AG09319 (cell line): ENCODE measurements at regions not wholly inside any gene's neighbourhood (a gene's known extent, or its start where the extent isn't known, plus 50 kb on each side); places are given as distances from the start of the nearest gene placed in this dataset.
"Not testable (repeated sequence)": the region's sequence is repeated elsewhere in the genome, so short reads cannot be mapped to it uniquely, and the experiment has no call there.

Experiments
- DNase-seq: peaks from one replicate; pipeline ENCODE4 v3.0.0-alpha.2; 2010; ENCODE audit warnings: low read depth; ENCODE audit errors: extremely low read depth
- TF ChIP-seq, protein P1 (sequence below): IDR thresholded peaks from 2 replicates; pipeline ENCODE4 v1.5.1; 2011; ENCODE audit warnings: low read depth, mild to moderate bottlenecking, inconsistent platforms, low read length, moderate library complexity

DNA sequence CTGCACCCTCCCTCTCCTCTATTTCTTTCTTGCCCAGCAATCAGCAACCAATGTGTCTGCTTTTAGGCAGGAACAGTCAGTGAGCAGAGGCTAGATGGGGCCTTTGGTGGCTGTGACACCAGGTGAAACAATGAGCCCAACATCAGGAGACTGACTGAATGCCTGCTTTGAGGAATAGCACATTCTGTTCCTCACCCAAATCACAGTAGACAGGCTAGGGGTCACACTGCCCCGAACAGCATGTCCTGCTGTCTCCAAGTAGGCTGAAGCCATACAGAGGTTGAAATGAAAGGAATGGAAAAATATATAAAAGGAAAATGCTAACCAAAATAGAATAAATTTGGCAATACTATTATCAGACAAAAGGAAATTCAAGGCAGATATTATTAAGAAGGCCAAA is 122.5 kb upstream of the GDNF start:
- no peak for DNase-seq
- TF ChIP-seq, protein P1, sequence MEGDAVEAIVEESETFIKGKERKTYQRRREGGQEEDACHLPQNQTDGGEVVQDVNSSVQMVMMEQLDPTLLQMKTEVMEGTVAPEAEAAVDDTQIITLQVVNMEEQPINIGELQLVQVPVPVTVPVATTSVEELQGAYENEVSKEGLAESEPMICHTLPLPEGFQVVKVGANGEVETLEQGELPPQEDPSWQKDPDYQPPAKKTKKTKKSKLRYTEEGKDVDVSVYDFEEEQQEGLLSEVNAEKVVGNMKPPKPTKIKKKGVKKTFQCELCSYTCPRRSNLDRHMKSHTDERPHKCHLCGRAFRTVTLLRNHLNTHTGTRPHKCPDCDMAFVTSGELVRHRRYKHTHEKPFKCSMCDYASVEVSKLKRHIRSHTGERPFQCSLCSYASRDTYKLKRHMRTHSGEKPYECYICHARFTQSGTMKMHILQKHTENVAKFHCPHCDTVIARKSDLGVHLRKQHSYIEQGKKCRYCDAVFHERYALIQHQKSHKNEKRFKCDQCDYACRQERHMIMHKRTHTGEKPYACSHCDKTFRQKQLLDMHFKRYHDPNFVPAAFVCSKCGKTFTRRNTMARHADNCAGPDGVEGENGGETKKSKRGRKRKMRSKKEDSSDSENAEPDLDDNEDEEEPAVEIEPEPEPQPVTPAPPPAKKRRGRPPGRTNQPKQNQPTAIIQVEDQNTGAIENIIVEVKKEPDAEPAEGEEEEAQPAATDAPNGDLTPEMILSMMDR, result no peak

DNA sequence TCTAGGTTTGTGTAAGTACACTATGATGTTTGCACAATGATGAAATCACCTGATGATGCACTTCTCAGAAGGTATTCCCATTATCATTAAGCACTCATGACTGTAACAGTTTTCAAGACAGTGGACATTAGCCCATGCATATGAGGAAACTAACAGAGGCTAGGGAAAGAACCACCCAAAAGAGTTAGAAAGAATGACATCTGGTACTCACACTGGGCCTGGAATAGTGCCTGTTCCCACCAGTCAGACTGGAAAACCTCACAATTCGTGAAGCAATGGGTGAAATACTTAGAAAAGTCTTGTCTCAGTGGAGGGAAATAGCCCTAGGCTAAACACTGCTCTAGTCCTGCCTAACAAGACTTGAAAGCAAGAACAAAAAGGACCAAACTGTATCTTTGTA is 117.4 kb upstream of the GDNF start:
- TF ChIP-seq, protein P1, result no peak
- no peak for DNase-seq

DNA sequence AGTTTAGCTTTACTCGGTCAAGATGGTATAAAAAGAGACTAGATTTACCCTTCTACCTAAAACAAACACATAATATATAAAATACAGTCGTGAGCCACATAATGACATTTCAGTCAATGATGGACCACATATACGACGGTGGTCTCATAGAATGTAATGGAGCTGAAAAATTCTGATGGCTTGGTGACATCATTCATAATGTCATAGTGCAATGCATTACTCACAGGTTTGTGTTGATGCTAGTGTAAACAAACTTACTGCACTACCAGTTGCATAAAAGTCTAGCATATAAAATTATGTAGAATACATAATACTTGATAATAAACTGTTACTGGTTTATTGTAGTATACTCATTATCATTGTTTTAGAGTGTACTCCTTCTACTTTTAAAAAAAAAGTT is 115.9 kb upstream of the GDNF start:
- TF ChIP-seq, protein P1, result no peak
- no peak for DNase-seq

GRCh38 chr5:37954561-37954960 is 114.7 kb upstream of the GDNF start:
- no peak for DNase-seq
- TF ChIP-seq, protein P1, result no peak

- DNase-seq, result no peak
- TF ChIP-seq, protein P1, result no peak
Measured at GRCh38 chr5:37951946-37952721, 112.3 kb upstream of the GDNF start.

DNA sequence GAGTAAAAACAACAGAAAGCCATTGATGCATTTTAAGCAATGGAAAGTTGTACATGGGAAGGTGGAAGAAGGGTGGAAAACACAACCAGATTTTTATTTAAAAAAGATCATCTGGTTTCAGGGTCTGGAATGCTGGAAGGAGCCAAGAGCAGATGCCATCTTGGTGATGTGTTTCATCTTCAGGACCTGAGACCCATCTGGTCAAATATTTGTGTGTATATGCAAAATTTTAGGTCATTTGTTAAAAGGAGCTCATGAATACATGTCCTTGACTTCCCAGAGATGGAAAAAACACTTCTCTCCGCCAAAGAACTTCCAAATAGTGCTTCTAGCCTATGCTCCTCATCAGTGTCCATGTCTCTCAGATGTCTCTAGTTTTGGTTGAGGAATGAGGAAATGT is 110.6 kb upstream of the GDNF start:
- DNase-seq, result no peak
- TF ChIP-seq, protein P1, result no peak

DNA sequence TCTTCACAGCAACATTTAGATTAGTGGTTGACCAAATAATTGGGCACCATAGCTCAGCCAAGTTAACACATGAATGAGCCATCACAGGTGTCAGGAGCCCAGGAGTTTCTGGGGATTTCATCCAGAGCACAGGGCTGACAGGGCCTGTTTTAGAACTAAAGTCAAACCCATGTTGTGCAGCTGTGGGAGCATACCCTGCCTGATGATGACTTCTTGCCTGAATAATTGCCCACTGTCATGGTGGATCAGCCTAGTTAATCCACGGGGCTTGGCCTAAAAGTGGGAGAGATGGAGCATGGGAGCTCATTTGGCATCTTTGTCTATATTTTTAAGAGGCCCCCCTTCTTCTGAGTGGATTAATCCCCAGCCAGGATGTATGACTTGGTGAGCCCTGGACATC is 105.6 kb upstream of the GDNF start:
- TF ChIP-seq, protein P1, result no peak
- DNase-seq, result no peak

- DNase-seq, result not testable (repeated sequence)
Measured at GRCh38 chr5:37943136-37943535, 103.3 kb upstream of the GDNF start.
